SH-SY5Y (cell line): ENCODE measurements at regions not wholly inside any gene's neighbourhood (a gene's known extent, or its start where the extent isn't known, plus 50 kb on each side); places are given as distances from the start of the nearest gene placed in this dataset.

Experiments
- GATA2 ChIP-seq: IDR thresholded peaks from 2 replicates; pipeline ENCODE4 v1.6.1; 2011; ENCODE audit warnings: mild to moderate bottlenecking, low read depth, low read length
- GATA3 ChIP-seq: IDR thresholded peaks from 2 replicates; pipeline ENCODE4 v1.6.1; 2011; ENCODE audit warnings: low read depth, mild to moderate bottlenecking, low read length, moderate library complexity

DNA sequence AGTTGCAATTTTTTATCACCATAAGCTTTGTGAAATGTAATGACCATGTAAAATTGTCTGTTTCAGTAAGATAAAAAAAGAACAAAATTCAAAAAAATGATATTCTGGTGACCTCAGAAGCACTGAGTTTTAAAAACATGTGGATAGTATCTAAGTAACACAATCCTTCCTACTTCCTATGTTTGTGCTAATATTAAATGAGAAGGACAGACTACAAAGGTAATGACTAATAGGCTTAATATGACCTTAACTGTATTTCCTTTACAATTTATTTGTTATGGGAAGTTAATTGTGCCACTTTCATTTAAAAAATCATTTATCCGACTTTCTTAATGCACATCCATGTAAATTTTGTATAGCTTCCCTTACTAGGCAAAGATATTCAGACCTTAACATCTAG is 1030.4 kb upstream of the ATXN8OS start:
- TF ChIP-seq GATA2, result no peak
- TF ChIP-seq GATA3, result no peak
